Gastroesophageal sphincter (tissue), 3 donors: ENCODE measurements at regions not wholly inside any gene's neighbourhood (a gene's known extent, or its start where the extent isn't known, plus 50 kb on each side); places are given as distances from the start of the nearest gene placed in this dataset.

Experiments used
- CTCF ChIP-seq, 4 experiments: fragments of 200-600 bp in 2 of 4; fragments of 450-650 bp in 2 of 4; sonication (generic) in 1 of 4; IDR thresholded peaks; one replicate each; pipeline ENCODE4 v1.5.1; 2017 to 2019; ENCODE audit warnings: antibody characterized with exemption in 4 of 4, mild to moderate bottlenecking in 2 of 4, moderate library complexity in 2 of 4
- EP300 ChIP-seq: sonication (generic); formaldehyde crosslinking; IDR thresholded peaks from one replicate; pipeline ENCODE4 v1.6.1; 2017; ENCODE audit warnings: antibody characterized with exemption, mild to moderate bottlenecking

DNA sequence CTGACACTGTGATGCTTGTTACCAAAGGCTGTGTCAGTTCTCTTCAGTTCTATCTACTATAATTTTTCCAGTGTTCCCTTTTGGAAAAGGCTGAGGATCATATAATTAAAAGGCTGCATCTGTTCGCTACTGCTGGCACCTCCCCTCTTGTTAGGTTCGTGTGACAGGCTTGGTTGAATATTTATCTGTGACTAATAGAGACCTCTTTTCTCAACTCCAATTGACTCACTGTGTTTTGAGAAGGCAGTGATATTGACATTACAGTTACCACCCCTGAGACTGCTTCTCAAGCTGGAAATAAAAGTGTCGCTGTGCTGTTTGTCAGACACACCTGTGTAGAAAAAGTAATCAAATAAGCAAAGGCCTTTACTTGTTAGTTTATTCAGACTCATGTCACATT lies 205.5 kb upstream of the KCNH7 start:
- TF ChIP-seq CTCF (IDR thresholded peaks at IDR 0.05) (no peak), EP300 (no peak)
